AG04450 (cell line): ENCODE measurements at regions not wholly inside any gene's neighbourhood (a gene's known extent, or its start where the extent isn't known, plus 50 kb on each side); places are given as distances from the start of the nearest gene placed in this dataset.

Source experiments
- CTCF ChIA-PET: fragments of 300-600, 350-600 bp; formaldehyde crosslinking; extraction: SDS; loops from one replicate; lab custom pipeline; 2022; ENCODE audit warnings: antibody characterized with exemption, inconsistent platforms; lab: Charles Lee
- POLR2A ChIA-PET: fragments of 350-600 bp; formaldehyde crosslinking; extraction: SDS; loops from one replicate; lab custom pipeline; 2021; ENCODE audit warnings: antibody characterized with exemption, inconsistent platforms; lab: Yijun Ruan, JAX
- DNase-seq: peaks from one replicate; pipeline ENCODE4 v3.0.0-alpha.2; 2011; ENCODE audit warnings: low read depth, low spot score
- H3K27ac ChIP-seq: one replicate; pipeline ENCODE4 v1.5.1; 2012; ENCODE audit warnings: low read depth, low read length, control low read depth
- H3K27me3 ChIP-seq: one replicate; pipeline ENCODE4 v1.6.0; 2012; ENCODE audit warnings: low read length; ENCODE audit not compliant: control insufficient read depth, insufficient read depth
- H3K4me3 ChIP-seq: 2 replicates; pipeline ENCODE4 v1.5.1; 2011; ENCODE audit warnings: mild to moderate bottlenecking, low read depth, low read length, control low read depth
- H3K9me3 ChIP-seq: 2 replicates; pipeline ENCODE4 v1.5.1; 2012; ENCODE audit warnings: low read length; ENCODE audit not compliant: control insufficient read depth, insufficient read depth
- TF ChIP-seq, protein P1 (sequence below): IDR thresholded peaks from 2 replicates; pipeline ENCODE4 v1.5.1; 2011; ENCODE audit warnings: low read depth, low read length, control low read depth, inconsistent platforms

GRCh38 chr4:3713346-3713745 is 52.8 kb upstream of the ADRA2C start:
- H3K27me3 ChIP-seq, result peaks cover 5% of the 10 kb centered on the region
- no peak for DNase-seq
- TF ChIP-seq, protein P1, sequence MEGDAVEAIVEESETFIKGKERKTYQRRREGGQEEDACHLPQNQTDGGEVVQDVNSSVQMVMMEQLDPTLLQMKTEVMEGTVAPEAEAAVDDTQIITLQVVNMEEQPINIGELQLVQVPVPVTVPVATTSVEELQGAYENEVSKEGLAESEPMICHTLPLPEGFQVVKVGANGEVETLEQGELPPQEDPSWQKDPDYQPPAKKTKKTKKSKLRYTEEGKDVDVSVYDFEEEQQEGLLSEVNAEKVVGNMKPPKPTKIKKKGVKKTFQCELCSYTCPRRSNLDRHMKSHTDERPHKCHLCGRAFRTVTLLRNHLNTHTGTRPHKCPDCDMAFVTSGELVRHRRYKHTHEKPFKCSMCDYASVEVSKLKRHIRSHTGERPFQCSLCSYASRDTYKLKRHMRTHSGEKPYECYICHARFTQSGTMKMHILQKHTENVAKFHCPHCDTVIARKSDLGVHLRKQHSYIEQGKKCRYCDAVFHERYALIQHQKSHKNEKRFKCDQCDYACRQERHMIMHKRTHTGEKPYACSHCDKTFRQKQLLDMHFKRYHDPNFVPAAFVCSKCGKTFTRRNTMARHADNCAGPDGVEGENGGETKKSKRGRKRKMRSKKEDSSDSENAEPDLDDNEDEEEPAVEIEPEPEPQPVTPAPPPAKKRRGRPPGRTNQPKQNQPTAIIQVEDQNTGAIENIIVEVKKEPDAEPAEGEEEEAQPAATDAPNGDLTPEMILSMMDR, result no peak
- peaks cover 2% of the 10 kb centered on the region; the same call in 1 of the 2 replicates for H3K9me3 ChIP-seq
- H3K4me3 ChIP-seq, result no peak overlapping the region
- H3K27ac ChIP-seq, result no peak overlapping the region
- ChIA-PET CTCF (no interaction called here), POLR2A (no interaction called here)

DNA sequence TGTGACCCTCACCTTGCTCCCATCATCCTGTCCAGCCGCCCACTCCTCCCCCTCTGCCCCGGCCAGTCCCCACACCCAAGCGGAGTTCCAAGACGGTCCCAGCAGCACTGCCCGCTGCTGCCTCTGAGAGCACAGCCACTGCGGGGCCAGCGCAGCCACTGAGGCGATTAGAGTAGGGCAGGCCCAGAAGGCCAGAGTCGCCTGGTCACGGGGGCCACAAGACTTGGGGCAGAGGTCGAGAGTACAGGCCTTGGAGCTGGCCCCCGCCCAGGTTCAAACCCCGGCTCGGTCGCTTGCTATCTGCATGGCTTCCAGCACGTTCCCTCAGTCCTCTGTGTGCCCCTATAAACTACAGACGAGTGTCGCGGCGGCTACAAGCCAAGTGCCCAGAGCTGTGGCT is 53.2 kb upstream of the ADRA2C start:
- Histone ChIP-seq H3K27ac (no peak overlapping the region), H3K9me3 (no peaks in the 10 kb centered on the region; the same call in 1 of the 2 replicates), H3K27me3 (peaks cover 9% of the 10 kb centered on the region), H3K4me3 (no peak overlapping the region)
- ChIA-PET POLR2A (no interaction called here), CTCF (no interaction called here)
- DNase-seq, result no peak
- TF ChIP-seq, protein P1, result no peak

DNA sequence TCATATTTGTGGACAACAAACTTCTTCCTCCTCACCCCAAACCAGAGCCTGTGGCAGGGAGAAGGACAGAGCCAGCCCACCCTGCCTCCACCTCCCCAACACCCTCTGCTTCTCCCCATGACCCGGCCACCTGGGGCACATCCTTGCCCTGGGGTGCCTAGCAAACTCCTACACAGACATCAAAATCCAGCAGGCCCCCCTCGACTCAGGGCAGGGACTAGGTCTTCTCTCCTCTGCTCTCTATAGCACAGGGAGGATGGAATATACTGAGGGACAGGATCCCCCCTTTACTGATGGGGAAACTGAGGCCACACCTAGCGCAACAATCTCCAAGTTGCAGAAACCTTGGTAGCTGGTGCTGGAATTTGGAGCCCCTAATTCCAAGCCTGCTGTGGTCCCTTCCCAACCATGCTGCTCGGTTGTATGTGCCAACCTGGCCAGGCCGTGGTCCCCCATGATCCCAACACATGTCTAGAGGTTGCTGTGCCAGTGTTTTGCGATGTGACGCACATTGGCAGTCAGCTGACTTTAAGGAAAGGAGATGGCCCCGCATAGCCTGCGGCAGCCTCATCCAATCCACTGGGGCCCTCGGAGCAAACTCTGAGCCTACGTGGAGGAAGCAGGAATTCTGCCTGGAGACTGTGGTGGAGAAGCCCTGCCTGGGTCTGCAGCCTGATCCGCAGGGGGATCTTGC is 53.9 kb upstream of the ADRA2C start:
- DNase-seq, result no peak
- POLR2A ChIA-PET, result no interaction called here
- no peak overlapping the region for H3K27ac ChIP-seq
- no peaks in the 10 kb centered on the region; the same call in 1 of the 2 replicates for H3K9me3 ChIP-seq
- H3K27me3 ChIP-seq, result peaks cover 7% of the 10 kb centered on the region
- CTCF ChIA-PET, result no interaction called here
- TF ChIP-seq, protein P1, result no peak
- H3K4me3 ChIP-seq, result no peak overlapping the region

GRCh38 chr4:3711183-3712111 is 54.7 kb upstream of the ADRA2C start:
- H3K9me3 ChIP-seq, result no peaks in the 10 kb centered on the region; the same call in 1 of the 2 replicates
- H3K27ac ChIP-seq, result no peak overlapping the region
- CTCF ChIA-PET, result no interaction called here
- POLR2A ChIA-PET, result no interaction called here
- TF ChIP-seq, protein P1, result no peak
- no peak overlapping the region for H3K4me3 ChIP-seq
- no peak for DNase-seq
- H3K27me3 ChIP-seq, result peaks cover 7% of the 10 kb centered on the region
